Vagina (tissue), 2 donors: ENCODE measurements at regions not wholly inside any gene's neighbourhood (a gene's known extent, or its start where the extent isn't known, plus 50 kb on each side); places are given as distances from the start of the nearest gene placed in this dataset.

ENCODE experiments used
- CTCF ChIP-seq, 3 experiments: fragments of 450-650 bp in 2 of 3; fragments of 200-600 bp in 1 of 3; sonication (generic) in 1 of 3; IDR thresholded peaks; one replicate each; pipeline ENCODE4 v1.5.1; 2017 to 2019; ENCODE audit warnings: antibody characterized with exemption in 3 of 3, mild to moderate bottlenecking in 2 of 3, moderate library complexity in 2 of 3
- POLR2A ChIP-seq, 2 donors: fragments of 450-650 bp; IDR thresholded peaks; one replicate each; pipeline ENCODE4 v1.6.1; 2017; ENCODE audit warnings: antibody characterized with exemption in 2 of 2, mild to moderate bottlenecking in 2 of 2, moderate library complexity in 2 of 2
- POLR2AphosphoS5 ChIP-seq, 2 donors: sonication (generic); formaldehyde crosslinking; IDR thresholded peaks; one replicate each; pipeline ENCODE4 v1.9.0; 2017; ENCODE audit warnings: antibody characterized with exemption in 2 of 2, mild to moderate bottlenecking in 2 of 2, low read depth in 1 of 2; ENCODE audit not compliant: insufficient read depth in 1 of 2

DNA sequence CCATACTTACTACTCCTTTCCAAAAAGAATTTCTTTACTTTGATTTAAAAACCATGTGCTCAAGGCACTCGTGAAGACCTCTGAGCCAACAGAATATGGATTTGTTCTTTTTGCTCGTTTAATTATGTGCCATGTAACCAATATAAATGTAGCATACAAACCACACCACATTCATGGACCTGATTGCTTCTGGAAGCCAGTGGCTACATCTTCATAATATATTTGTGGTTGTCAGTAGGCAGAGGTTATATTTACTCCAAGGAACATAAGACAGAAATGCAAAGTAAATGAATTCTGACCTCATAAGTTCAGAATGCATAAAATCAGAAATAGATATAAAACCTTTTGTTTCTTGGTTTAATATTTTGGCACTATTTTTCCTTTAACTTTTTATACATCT lies 373.0 kb downstream of the HDGFL1 start:
- TF ChIP-seq POLR2A (IDR thresholded peaks at IDR 0.05) = no peak
- no peak for TF ChIP-seq CTCF (IDR thresholded peaks at IDR 0.05)
- TF ChIP-seq POLR2AphosphoS5 (IDR thresholded peaks at IDR 0.05; ENCODE audit: insufficient read depth in 1 of 2, low read depth in 1 of 2) = no peak
